HG02571 (cell line): ENCODE measurements at regions not wholly inside any gene's neighbourhood (a gene's known extent, or its start where the extent isn't known, plus 50 kb on each side); places are given as distances from the start of the nearest gene placed in this dataset.
"Not testable (repeated sequence)": the region's sequence is repeated elsewhere in the genome, so short reads cannot be mapped to it uniquely, and the experiment has no call there.

Source experiments
- ATAC-seq: cut with Tn5 transposase; IDR thresholded peaks from one replicate; pipeline ENCODE4 v1.9.1; 2021; ENCODE audit warnings: mild to moderate bottlenecking, moderate library complexity; ENCODE audit not compliant: unreplicated experiment

DNA sequence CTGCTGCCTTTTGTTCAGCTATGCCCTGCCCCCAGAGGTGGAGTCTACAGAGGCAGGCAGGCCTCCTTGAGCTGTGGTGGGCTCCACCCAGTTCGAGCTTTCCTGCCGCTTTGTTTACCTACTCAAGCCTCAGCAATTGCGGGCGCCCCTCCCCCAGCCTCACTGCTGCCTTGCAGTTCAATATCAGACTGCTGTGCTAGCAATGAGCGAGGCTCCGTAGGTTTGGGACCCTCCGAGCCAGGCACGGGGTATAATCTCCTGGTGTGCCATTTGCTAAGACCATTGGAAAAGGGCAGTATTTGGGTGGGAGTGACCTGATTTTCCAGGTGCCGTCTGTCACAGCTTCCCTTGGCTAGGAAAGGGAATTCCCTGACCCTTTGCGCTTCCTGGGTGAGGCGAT is 51.9 kb downstream of the DIPK2A start:
- ATAC-seq: not testable (repeated sequence)

- ATAC-seq: peak; percentile 84
These were observed 57.3 kb downstream of the DIPK2A start for GRCh38 chr3:144028798-144029411.

DNA sequence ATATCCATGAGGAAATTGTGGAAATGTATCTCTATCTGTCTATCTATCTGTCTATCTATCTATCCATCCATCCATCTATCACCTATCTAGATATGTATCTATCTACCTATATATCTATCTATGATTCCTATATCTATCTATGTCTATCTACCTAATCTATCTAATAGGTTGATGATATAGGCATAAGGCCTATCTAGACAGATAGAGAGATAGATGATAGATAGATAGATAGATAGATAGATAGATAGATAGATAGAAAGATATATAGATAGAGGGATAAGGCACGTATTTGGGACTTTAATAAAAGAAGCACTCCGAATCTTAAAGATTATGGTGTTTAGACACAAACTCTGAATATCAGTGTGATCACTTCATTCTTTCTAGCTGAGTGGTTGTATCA is 58.1 kb downstream of the DIPK2A start:
- no peak for ATAC-seq

GRCh38 chr3:144031938-144032337 is 60.3 kb downstream of the DIPK2A start:
- ATAC-seq: no peak

DNA sequence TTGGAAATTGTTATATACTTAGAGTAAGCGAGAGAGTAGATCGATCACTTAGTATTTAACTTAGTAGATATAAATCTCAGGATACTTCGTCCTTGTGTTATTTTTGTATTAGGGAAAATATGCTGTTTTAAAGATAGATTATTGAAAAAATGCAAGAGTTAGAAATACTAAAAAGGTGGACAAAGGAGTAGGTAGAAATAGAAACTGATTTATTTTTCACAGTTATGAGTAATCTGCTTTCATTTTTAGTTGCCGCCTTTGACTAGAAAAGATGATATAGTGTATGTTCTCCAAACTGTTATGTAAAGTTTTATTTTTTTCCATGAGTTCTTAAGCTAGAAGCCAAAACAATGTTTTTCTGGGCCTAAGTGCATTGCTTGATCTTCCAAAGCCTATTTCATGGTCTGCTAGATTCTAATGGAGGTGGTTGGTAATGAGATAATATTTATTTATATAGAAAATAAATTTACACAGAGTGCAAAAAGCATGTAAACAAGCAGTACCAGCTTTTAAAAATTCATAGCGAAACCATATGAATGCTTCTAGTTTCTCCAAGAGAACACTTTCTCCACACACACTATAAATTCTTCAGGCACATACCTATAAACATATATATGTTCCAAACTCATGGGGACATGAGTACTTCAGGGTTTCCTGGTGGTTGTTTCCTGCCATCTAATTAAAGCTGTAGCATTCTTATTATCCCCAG is 61.1 kb downstream of the DIPK2A start:
- peak; percentile 75 for ATAC-seq

- no peak for ATAC-seq
These were observed 61.6 kb downstream of the DIPK2A start for GRCh38 chr3:144033240-144033589.

GRCh38 chr3:144033863-144034262 is 62.2 kb downstream of the DIPK2A start:
- no peak for ATAC-seq

DNA sequence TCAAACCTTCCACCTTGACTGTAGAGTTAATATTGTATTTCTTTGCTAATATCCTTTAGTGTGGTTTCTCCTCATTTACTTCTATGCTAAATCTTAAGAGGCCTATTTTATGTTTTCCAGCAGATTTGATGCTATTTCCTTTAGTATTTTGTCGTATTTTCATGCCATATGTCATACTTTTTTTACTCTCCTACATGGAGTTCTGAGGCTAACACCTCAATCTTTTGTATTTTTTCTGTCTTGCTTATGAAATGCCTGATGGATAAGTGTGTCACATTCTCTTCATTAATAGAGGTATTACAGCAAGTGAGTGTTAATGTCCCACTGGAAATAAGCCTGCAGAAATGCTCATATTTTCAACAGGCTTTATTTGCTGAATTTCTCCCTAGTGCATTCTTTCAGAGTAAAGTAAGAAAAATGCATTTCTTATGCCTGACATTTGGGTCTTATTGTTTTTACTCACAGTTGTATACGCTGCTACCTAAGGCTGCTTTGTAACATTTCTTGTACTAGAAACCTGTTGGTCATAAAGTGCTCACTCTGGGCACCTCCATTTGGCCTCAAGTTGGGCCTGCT is 63.2 kb downstream of the DIPK2A start:
- no peak for ATAC-seq

DNA sequence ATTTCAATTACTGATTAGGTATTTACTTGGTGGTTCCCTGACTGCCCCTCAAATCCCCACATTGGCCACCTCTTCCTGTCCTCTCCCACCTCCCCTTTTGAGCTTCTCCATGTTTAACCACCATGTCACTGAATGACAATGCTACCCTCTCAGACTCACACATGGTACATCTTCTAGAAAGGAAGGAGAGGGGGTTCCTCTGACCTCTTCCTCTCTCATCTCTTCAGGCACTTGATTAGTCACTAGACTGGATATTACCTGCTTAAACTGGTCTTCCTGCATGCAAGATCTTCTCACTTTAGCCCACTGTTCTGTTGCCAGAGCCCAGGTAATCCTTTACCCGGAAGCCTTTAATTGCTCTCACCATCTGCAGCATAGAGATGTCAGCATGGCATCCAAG is 64.9 kb downstream of the DIPK2A start:
- no peak for ATAC-seq

DNA sequence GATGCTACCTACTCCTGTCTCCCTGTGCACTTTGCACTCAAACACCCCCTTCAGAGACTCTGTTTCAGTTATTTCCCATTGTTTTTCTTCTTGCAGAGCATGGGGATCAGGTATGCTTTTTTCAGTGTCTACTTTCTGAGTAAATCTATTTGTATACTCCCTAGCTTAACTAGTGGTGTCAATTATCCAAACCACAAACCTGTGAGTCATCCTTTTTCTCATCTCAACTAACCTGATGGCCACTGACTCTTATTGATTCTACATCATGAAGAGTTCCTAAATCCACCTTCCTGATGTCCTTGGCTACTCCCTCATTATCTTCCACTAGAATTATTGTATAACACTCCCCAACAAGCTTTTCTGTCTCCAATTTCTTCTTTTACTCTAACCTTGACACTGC is 68.0 kb downstream of the DIPK2A start:
- ATAC-seq: no peak

GRCh38 chr3:144041960-144042556 is 70.4 kb downstream of the DIPK2A start:
- no peak for ATAC-seq

- ATAC-seq: no peak
These were observed 74.1 kb downstream of the DIPK2A start for GRCh38 chr3:144045766-144046165.

DNA sequence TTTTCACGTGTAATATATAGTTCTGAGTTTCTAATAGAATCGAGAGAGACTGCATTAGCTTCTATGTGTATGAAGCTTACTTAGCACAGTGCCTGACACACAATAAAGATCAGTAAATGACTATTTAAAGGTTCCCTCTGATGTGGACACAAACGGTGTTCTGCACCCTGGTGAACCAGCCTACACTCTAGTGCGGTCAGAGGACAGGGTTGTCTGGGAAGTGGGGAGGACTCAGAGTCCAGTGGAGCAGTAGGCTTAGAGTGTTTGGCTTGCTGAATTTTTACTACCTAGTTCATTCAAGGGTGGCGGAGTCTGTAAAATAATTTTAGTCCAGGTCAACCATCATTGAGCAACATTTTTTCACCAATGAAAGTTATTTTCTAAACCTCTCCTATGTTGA is 77.8 kb downstream of the DIPK2A start:
- no peak for ATAC-seq

- ATAC-seq: no peak
These were observed 79.6 kb downstream of the DIPK2A start for GRCh38 chr3:144051211-144051610.

- no peak for ATAC-seq
These were observed 80.7 kb downstream of the DIPK2A start for GRCh38 chr3:144052275-144052674.

DNA sequence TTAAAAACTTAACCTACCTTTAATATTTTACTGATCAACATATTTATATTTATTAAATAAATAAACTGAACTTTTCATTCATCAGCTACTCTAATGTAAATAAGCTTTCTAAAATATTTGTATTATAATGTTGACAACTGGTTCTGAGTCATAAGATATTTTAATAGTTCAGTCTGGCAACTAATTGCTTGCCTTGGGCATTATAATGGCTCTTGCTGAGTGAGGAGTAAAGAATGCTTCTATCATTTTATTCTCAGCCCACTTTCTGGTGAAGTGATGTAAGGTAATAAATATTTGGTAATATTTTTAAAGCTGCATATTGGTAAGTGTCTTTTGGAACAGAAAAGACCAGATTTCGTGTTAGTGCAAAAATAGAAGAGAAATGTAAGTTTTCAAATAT is 81.5 kb downstream of the DIPK2A start:
- ATAC-seq: no peak

- no peak for ATAC-seq
These were observed 83.1 kb downstream of the DIPK2A start for GRCh38 chr3:144054766-144055165.

GRCh38 chr3:144055604-144056003 is 84.0 kb downstream of the DIPK2A start:
- ATAC-seq: no peak

DNA sequence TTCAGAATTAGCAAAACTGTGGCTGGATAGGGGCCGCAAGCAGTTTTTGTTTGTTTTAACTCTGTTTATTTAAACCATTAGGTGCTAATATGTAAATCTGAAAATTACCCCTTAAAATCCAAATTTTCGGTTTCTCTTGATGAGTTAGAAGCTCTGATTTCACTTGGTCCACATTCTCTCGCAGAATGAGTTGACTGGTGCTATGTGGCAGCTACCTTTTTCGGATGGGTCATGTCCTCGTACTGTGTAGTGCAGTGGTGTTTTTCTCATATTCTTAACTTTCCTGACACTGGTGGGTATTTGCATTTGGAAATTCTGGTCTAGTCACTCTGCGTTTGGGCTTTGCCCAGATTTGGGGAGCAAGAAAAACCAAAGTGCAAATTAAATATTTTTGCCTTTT is 87.1 kb downstream of the DIPK2A start:
- ATAC-seq: peak; percentile 51

DNA sequence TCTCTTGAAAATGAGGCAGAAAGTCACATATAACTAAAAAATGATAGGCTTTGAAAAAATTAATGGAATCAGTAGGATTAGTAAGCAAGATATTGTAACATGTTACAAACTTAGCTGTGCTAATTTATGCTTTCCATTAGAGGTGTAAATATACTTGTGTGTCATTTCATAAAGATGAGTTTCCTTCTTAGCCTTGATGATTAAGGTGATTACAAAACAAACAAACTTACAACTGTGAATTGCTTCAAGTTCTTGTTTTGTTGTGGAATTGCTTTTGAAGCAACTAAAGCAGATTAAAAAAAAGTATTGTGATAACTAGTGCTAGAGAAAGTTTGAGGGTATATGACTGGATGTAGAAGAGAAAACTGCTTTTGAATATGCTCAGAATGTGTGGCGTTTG is 87.9 kb downstream of the DIPK2A start:
- ATAC-seq: no peak

DNA sequence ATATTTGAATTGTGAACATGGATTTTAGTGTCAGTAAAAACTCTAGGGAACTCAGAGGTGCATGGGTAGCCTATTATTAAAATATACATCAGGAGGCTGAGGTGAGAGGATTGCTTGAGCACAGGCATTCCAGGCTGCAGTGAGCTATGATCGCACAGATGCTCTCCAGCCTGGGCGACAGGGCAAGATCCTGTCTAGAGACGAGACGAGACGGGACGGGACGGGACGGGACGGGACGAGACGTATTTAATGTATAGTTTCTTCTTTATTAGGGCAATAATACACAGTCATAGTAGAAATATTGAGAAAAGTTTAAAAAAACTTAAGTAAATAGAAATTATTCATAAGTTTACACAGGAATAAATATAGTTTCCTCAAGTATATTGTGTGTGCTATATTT is 89.3 kb downstream of the DIPK2A start:
- no peak for ATAC-seq

DNA sequence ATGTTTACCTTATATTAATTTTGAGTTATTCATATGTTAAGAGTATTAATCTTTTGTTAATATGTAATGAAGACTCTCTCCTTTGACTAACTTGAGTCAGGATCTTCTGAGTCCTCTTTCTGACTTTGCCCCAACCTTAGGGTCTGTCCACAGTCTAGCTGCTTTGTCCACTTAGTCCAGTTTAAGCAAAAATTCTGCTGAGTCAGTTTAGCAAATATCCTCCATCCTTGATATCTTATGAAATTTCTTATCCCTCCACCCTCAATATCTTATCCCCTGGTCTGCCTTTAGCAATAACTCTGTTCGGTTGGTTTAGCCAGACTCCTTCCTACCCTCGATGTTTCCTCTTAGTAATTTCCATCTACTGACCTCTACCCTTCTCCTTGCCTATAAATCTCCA is 91.7 kb downstream of the DIPK2A start:
- ATAC-seq: no peak
